HG02852 (cell line): ENCODE measurements at regions not wholly inside any gene's neighbourhood (a gene's known extent, or its start where the extent isn't known, plus 50 kb on each side); places are given as distances from the start of the nearest gene placed in this dataset.
A peak's percentile ranks its signal among the peaks of the same experiment; 100 is the strongest.

Source experiments
- ATAC-seq: cut with Tn5 transposase; IDR thresholded peaks from one replicate; pipeline ENCODE4 v1.9.1; 2021; ENCODE audit warnings: mild to moderate bottlenecking, moderate library complexity; ENCODE audit not compliant: unreplicated experiment

DNA sequence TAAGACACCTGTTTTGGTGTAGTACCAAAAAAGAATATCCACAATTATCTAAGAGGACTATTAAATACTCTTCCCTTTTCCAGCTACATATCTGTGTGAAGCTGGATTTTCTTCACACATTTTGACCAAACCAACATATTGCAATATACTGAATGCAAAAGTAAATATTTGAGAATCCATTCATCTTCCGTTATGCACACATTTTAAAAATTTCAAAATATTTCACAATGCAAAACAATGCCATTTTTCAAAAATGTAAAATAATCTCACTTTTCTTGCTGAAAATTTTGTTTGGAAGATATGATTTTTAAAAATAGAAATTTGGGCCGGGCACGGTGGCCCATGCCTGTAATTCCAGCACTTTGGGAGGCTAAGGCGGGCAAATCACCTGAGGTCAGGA is 133.9 kb upstream of the FUT8 start:
- no peak for ATAC-seq

DNA sequence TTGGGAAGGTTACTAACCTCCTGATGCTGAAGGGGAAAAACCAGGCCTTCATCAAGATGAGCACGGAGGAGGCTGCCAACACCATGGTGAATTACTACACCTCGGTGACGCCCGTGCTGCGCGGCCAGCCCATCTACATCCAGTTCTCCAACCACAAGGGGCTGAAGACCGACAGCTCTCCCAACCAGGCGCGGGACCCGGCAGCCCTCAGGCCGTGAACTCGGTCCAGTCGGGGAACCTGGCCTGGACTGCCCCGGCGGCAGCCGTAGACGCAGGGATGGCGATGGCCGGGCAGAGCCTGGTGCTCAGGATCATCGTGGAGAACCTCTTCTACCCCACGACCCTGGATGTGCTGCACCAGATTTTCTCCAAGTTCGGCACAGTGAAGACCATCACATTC is 133.0 kb upstream of the FUT8 start:
- ATAC-seq: no peak

DNA sequence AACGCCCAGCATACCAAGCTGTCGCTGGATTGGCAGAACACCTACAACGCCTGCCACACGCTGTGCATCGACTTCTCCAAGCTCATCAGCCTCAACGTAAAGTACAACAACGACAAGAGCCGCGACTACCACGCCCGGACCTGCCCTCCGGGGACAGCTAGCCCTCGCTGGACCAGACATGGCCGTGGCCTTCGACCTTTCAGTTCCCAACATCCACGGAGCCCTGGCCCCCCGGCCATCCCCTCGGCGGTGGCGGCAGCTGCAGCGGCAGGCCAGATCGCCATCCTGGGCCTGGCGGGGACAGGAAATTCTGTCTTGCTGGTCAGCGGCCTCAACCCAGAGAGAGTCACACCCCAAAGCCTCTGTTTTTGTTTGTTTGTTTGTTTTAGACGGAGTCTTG is 132.6 kb upstream of the FUT8 start:
- ATAC-seq: no peak

DNA sequence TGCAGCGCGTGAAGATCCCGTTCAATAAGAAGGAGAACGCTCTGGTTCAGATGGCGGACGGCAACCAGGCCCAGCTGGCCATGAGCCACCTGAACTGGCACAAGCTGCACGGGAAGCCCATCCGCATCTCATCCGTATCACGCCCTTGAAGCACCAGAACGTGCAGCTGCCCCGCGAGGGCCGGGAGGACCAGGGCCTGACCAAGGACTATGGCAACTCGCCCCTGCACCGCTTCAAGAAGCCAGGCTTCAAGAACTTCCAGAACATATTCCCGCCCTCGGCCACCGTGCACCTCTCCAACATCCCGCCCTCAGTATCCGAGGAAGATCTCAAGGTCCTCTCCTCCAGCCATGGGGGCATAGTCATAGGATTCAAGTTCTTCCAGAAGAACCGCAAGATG is 131.9 kb upstream of the FUT8 start:
- ATAC-seq: no peak

DNA sequence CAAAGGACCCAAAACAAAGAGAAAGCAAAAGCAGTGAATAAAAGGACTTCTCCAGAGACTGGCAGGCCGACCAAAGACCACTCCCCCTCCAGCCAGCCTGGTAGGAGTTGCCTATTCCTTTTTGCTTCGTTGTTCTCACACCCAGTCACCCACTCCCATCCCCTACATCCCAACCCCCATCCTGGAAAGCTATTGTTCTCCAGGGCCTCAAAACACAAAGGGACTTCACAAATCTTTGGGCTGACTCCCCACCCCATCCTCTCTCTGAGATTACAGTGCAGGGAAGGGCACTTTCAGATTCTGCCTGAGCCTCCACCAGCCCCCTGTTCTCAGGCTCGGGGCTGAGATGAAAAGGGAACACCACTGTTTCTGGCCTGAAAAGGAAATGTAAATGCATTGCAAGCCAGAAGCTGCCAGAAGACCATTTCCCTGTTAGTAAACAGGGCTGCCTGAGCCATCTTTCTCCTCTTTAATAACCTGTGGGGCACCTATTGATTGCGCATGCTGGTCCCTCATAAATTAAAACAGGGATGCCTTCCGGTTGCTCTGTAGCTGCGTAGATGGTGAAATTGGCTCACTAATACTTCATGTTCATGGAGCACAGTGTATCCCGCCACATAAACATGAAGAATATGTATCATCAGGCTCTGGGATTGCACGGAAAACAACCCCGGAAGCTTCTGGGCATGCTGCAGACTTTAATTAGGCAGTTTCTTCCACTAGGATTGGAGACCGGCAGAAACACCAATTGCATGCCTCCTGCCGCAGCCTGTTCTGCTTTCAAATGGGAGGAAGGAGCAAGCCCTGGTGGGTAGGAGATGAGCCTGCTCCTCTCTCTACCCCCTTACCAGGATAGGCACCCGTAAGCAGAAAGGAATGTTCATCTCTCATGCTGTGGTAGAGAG is 130.3 kb upstream of the FUT8 start:
- ATAC-seq: no peak

DNA sequence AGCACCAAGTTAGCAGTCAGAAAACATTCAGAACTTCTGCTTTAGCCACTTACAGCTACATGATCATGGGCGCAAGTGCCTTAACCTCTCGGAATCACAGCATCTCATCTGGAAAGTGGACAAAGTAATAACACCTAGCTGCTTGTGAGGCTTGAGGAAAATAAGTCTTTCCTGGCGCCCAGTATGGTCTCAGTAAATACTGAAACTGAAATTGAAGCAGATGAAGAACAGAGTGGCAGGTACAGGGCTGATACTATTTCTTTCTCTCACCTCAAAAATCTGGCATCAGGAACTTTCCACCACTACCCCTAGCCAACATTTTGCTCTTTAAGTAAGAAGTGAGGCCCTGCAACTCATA is 129.7 kb upstream of the FUT8 start:
- ATAC-seq: no peak

DNA sequence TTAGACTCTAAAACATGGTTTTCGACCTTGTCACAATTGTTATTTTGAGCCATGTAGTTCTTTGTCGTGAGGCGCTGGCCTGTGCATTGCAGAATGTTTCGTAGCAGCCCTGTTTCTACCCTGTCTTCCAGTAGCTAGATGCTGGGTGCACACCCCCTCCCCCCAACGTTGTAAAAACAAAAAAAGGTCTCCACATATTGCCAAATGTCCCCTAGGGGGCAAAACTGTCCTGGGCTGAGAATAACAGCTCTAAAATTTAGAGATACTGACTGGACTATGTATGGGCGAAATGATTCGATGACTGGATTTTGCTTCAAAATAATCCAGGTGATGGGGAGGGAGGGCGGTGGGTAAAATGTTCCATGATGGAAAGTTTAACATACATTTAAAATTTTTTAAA is 126.1 kb upstream of the FUT8 start:
- ATAC-seq: no peak

DNA sequence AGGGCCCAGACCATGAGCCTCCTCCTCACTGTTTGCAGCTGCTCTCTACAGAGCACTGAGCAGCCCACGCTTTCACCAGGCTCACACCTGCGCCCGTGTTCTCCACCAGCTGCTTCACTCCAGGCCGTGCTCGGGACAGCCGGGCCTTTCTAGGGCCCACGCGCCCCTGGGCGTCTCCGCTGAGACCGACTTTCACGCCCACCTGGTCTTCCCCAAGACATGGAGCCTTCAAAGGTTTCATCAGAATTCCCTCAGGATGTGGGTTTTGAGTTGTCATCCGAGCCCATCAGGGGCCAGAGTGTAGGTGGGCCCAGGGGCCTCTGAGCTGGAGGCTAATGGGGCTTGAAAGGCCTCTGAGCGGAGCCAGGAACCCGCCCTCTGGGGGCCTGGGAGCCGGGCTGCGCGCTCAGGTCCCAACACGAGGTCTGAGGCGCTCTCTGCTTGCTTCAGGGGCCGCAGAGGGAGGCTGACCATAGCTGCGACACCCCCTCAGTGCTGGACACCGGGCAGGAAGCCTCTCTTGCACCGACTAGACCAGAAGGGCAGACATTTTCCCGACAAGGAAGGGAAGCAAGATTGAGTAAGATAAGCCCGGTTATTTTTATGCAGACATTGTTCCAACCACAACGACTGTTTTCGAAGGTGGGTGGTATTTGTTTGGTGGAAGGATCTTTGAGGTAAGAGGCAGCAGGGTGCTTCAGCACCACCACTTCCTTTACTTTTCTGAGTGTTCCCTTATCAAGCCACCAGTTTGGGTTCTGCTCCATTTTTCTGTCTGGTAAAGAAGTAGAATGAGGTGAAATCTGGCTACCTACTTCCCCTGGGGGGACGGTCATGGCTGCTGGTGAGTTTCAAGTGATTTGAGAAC is 125.0 kb upstream of the FUT8 start:
- ATAC-seq: peak; percentile 62

DNA sequence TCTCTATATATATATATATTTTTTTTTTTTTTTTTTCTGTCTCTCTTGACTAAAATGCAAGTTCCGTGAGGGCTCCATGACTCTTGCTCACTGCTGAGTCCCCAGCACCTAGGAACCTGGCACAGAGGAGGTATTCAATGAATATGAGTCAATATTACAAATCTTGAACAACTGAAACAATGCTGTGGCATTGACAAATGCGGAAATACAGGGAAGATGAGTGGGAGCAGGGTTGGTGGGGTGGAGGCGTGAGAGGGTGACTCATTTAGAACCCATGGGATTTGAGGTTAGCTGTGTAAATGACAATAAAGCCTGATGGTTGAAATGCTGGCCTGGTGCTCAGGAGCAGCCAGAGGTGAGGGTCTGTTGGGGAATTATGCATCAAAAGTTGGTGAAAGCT is 121.7 kb upstream of the FUT8 start:
- ATAC-seq: no peak

DNA sequence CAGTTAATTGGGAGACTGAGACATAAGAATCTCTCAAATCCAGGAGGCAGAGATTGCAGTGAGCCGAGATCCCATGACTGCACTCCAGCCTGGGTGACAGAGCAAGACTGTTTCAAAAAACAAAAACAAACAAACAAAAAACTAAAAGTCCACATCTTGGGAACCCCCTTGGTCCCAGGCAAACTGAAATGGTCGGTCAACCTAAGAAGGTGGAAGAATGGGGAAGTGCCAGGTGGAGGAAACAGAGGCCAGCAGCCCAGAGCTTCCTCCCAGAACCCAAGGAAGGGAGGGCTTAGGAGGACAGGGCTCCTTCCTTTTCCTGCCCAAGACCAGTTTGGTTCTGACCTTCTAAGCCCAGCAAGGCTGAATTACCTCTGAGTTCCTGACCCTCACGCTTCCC is 121.0 kb upstream of the FUT8 start:
- no peak for ATAC-seq

DNA sequence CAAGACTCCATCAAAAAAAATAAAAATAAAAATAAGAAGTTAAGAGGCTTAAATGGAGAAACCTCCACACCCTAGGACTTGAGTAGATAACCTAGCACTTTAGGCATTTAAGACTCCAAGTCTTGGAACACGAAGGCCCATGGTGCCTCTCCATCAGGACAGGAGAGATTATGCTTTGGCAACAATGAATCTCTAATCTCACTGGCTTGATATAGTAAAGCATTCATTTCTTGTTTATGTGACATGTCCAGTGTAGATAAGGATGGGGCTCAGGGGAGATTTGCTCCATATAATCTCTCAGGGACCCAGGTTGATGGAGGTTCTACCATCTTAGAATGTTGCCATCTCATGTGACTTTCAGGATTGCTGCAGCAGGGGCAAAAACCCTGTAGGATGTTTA is 117.7 kb upstream of the FUT8 start:
- no peak for ATAC-seq

DNA sequence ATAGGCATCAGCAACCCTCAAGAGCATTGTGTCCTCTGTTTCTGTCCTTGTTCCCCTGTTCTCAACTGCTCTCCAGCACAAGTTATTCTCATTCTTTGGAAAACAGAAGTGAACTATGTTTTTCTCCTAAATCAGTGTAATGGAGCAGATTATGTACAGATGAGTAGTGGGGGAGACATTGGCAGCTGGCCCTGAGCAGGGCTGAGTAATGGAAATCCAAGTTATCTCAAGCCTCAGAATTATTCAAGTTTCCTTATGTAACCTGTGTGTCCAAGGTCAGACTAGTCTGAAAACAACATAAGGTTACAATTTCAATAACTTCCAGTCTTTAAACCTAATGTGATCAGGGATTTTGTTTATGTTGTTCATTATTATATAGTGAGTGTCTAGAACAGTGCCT is 116.1 kb upstream of the FUT8 start:
- no peak for ATAC-seq

DNA sequence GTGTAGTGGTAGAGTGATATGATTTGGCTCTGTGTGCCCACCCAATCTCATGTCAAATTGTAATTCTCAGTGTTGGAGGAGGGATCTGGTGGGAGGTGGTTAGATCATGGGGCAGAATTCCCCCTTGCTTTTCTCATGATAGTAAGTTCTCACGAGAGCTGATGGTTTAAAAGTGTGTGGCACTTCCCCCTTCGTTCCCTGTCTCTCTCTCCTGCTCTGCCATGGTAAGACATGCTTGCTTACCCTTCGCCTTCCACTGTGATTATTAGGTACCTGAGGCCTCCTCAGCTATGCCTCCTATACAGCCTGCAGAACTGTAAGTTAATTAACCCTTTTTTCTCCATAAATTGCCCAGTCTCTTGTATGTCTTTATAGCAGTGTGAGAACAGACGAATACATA is 115.7 kb upstream of the FUT8 start:
- ATAC-seq: no peak

DNA sequence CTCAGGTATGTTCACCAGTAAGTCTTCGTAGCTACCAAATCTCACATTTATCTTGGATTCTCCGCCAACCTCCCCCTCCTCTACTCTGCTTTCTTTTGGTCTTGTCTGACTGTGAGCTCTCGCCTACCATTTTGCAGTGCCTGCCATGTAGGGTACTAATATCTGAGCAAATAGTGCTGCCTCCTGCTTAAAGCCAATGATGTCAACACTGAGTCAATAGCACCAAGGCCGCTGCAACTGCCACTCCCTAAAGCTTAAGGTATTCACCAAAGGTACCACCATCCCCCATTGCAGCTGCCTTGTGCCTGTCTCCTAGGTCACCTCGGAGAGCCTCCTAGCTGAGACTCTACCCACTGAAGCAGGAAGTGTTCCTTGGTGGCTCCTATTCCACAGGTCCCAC is 114.8 kb upstream of the FUT8 start:
- ATAC-seq: no peak

DNA sequence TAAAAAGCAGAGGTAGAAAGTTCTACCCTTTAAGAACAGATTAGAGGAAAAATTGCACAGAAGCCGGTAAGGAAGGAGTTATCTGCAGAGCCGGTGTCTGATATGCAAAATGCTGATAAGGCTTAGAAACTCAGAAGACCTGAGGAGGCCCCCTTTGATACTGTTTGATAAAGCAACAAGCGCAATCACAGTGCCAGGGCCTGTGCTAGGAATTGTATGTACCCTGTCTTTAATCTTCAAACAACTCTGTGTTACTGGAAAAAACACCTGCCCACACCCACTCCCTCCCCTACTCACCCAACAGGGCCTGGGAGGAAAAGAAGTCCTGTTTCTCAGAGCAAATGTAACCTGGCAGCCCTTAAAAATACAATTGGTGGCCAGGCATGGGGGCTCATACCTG is 112.7 kb upstream of the FUT8 start:
- ATAC-seq: no peak

DNA sequence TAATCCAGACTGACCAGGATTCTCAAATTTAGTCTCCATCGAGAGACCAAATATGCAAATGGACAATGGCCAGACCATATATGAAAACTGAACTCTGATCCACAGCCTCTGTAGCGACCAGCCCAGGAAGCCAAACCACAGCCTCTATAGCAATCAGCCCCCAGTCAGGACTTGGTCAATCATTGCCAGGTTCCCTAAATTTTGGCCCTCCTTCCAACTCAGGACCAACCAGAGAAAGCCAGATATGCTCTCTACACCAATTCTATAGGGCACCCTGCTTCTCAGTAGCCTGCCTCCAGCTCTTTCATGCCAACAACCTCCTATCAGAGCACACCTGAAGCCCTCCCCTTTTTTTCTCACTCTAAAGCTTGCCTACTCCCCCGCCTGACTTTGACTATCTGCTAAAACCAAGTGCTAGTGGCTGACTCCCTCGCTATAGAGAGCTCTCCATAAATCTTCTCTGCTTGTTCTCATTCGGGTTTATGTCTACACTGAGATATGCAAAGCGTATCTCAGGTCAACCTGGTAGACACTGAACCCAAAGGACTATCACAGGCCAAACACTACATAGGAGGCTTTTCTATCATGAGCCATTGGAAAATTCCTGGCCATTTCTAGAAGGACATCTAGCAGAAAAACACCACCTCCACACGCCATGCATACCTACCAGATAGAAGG is 110.5 kb upstream of the FUT8 start:
- peak; percentile 47 for ATAC-seq

DNA sequence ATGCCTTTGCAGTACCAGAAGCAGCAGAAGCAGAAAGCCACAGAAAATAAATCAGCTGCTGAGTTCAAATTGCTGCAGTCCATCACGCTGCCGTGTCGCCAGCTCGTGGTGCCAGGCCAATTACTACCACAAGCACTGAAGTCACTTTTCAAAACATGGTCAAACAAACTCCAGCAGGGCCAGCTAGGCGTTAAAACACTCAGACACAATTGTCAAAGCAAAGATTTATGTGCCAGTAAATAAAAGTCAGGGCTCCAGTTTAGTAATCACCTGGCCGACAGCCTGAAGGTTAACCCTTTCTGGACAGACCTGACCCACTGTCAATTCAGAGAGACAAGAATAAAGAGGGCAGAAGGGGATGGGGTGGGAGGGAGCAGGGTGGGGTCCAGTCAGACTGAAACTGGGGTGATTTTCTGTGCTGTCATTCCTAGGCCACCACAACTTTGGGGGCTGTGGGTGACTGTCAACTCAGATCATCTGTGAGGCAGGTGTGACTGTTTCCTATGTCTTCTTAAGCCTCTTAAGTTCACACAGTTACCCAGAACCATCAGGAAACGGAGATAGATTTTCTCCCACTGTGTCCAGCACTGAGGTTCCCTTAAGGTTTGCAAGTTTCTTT is 109.8 kb upstream of the FUT8 start:
- peak; percentile 48 for ATAC-seq

DNA sequence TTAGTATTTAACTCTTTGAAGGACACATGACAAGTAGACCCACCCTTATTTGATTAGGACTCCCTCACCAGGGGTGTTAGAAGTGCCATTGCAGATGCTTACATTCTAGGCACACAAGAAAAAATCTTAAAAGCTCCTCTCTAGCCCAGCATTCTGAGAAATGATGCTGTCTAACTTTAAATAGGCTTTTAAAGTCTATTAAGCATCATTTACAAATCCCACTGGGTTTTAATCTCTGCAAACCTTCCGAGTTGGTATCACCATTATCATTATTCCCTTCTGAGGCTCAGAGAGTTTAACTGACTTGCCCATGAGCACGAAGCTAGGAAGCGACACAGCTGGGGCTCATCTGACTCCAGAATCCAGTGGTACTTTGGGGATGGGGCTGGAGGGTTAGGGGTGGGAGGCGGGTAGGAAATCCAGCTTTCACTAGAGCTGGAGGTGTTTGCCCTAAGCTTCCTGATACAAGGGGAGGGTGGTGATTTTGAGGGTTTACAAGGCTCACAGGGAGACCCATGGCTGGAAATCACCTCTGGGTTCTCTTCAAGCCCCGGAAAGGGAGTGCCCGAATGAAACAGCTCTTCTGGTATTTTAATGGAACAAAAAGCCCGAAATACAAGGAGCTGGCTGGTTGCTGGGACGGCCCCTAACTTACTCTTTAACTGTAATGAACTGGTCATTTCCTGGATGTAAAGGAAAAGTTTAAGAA is 109.2 kb upstream of the FUT8 start:
- ATAC-seq: no peak

DNA sequence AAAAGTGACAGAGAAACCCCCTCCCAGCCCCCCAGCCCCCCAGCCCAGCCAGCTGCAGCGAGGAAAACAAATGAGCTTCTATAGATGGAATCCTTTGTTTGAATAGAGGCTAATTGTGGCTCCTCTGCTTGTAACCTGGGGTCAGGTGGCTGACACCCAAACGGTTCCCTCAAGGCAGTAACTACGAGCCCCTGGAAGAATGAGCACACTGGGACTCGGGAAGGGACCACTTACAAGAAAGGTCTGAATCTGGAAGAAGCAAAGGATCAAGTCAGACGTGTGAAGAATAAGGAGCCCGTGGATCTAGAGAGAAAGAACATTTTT is 108.7 kb upstream of the FUT8 start:
- ATAC-seq: no peak

DNA sequence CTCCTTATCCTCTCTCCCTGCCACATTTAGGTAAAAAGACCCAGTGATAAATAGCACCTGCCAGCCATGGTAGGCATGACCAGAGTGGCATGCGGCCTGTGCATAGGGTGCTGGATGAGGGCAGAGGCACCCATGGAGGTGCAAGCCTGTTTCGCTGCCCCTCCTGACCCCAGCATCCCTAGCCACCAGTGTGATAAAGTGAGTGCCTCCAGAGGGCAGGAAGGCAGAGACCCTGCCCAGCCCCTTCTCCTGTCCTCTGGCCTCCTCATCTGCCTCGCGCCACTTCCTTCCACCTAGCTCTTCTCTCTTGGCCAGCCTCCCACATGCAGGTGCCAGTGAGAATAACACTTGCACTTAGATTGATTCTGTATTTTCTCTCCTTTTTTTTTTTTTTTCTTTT is 108.3 kb upstream of the FUT8 start:
- ATAC-seq: no peak

DNA sequence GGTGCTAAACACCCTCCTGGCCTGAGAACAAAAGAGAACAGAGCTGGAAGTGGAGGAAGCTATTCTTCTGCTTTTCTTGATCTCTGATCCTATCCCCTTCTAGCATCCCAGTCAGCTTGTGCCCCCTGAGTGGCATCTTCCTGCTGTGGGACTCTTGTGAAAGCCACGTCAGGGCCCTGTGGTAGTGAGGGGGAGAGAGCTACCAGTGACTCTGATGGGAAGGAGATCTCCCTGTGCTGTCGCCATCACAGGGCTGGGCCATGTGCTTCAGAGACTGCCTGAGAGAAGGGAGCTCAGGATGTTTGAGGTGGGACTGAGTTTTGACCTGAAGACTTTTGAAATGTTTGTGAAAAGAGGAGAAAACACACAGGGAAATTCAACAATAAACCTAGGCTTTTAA is 107.6 kb upstream of the FUT8 start:
- no peak for ATAC-seq
